ENCODE measurements at regions not wholly inside any gene's neighbourhood (a gene's known extent, or its start where the extent isn't known, plus 50 kb on each side); places are given as distances from the start of the nearest gene placed in this dataset.

DNA sequence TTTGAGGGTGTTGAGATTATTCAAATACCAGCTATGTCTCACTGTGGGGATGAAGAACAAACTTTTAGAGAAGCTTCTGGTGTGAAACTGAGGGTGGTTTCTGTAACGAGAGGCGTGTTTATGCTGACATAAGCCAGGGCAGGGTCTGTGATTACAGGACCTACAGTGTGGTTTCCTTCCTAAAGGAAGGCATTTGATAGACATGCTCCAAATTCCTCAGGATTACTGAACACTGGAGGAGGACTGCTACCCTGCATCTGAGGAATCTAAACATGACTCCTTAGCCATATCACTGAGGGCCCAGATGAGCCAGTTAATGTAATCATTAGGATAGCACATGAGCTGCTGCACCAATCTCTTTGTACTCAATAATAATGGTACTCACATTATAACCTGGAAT, 328.4 kb upstream of the UMPS start:
- Histone ChIP-seq H3K36me3 (ENCODE audit: insufficient read depth, low read length) (no peaks in the 10 kb centered on the region), H3K27ac (ENCODE audit: low read depth, low read length) (no peak overlapping the region), H3K4me3 (ENCODE audit: low read depth in 1 of 2, low read length in 2 of 2) (no peak overlapping the region), H3K27me3 (ENCODE audit: control insufficient read depth in 1 of 2, insufficient read depth in 2 of 2, low read length in 2 of 2) (no peaks in the 10 kb centered on the region), H3K9me3 (ENCODE audit: low read length) (no peaks in the 10 kb centered on the region), H3K4me1 (ENCODE audit: insufficient read depth, low read length) (peaks cover 7% of the 10 kb centered on the region), H3K9ac (ENCODE audit: low read length) (no peak overlapping the region)

DNA sequence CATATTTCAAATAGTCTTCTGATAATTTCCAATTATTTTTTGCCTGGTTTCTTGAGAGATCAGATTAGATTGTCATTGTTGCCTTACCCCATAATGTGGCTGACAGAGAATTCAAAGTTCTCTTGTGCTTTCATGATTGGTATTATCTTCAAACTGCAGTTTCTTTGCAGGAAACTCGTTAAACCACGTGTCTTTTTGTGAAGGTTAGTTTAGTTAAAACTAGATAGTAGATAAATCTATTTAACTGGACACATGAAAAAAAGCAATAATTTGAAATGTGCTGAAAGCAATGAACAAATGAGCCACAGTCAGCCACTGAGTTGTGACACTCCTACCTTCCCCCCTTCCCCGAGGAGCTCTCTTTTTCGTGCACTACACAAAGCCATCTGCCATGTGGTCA, 327.5 kb upstream of the UMPS start:
- H3K27ac ChIP-seq (ENCODE audit: low read depth, low read length) = no peak overlapping the region
- H3K4me1 ChIP-seq (ENCODE audit: insufficient read depth, low read length) = peaks cover 7% of the 10 kb centered on the region
- H3K4me3 ChIP-seq (ENCODE audit: low read depth in 1 of 2, low read length in 2 of 2) = no peak overlapping the region

DNA sequence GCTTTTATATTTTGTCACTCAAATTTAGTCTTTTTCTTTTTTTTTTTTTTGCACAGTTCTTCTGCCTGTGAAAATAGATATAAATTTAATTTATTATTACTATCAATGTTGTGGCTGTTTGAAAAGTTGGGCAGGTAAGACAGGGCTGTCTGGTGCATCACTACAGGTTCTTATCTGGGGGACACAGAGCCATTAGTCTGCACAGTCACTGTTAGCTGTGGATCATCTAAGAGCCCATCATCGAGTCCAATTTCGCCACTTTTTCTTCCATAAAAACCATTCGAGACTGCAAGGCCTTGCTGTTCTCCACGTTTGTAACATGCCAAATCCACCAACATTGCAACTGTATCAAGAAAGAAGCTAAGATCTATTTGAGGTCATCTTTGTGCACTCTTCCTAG, 325.6 kb upstream of the UMPS start:
- Histone ChIP-seq H3K4me1 (ENCODE audit: insufficient read depth, low read length) (peaks cover 7% of the 10 kb centered on the region), H3K27me3 (ENCODE audit: control insufficient read depth in 1 of 2, insufficient read depth in 2 of 2, low read length in 2 of 2) (no peaks in the 10 kb centered on the region), H3K27ac (ENCODE audit: low read depth, low read length) (no peak overlapping the region), H3K9ac (ENCODE audit: low read length) (no peak overlapping the region), H3K4me3 (ENCODE audit: low read depth in 1 of 2, low read length in 2 of 2) (no peak overlapping the region), H3K9me3 (ENCODE audit: low read length) (no peaks in the 10 kb centered on the region), H3K36me3 (ENCODE audit: insufficient read depth, low read length) (no peaks in the 10 kb centered on the region)

More for the DNA sequence above, 327.5 kb upstream of the UMPS start:
- no peaks in the 10 kb centered on the region for H3K9me3 ChIP-seq (ENCODE audit: low read length)
- H3K9ac ChIP-seq (ENCODE audit: low read length) = no peak overlapping the region
- H3K36me3 ChIP-seq (ENCODE audit: insufficient read depth, low read length) = no peaks in the 10 kb centered on the region
- no peaks in the 10 kb centered on the region for H3K27me3 ChIP-seq (ENCODE audit: control insufficient read depth in 1 of 2, insufficient read depth in 2 of 2, low read length in 2 of 2)

DNA sequence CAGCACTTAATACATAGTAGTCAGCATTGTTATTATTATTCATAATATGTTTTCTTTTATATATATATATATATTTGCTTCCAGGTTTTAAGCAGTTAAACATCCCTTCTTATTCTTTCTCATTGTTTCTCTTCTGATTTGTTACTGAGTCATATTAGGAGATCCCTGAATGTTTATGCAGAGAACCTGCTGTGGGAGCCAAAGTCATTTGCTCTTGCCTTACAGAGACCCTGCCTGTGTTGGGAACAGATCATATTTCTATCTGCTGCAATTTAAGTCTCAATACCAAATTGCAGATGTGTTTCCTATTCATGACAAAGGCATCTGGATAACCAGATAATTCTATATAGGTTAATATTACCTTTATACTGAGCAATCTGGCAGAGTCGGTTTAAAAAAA, 323.0 kb upstream of the UMPS start:
- Histone ChIP-seq H3K9me3 (ENCODE audit: low read length) (no peaks in the 10 kb centered on the region), H3K36me3 (ENCODE audit: insufficient read depth, low read length) (no peaks in the 10 kb centered on the region), H3K27me3 (ENCODE audit: control insufficient read depth in 1 of 2, insufficient read depth in 2 of 2, low read length in 2 of 2) (no peaks in the 10 kb centered on the region), H3K27ac (ENCODE audit: low read depth, low read length) (no peak overlapping the region), H3K9ac (ENCODE audit: low read length) (no peak overlapping the region), H3K4me3 (ENCODE audit: low read depth in 1 of 2, low read length in 2 of 2) (no peak overlapping the region), H3K4me1 (ENCODE audit: insufficient read depth, low read length) (no peaks in the 10 kb centered on the region)

DNA sequence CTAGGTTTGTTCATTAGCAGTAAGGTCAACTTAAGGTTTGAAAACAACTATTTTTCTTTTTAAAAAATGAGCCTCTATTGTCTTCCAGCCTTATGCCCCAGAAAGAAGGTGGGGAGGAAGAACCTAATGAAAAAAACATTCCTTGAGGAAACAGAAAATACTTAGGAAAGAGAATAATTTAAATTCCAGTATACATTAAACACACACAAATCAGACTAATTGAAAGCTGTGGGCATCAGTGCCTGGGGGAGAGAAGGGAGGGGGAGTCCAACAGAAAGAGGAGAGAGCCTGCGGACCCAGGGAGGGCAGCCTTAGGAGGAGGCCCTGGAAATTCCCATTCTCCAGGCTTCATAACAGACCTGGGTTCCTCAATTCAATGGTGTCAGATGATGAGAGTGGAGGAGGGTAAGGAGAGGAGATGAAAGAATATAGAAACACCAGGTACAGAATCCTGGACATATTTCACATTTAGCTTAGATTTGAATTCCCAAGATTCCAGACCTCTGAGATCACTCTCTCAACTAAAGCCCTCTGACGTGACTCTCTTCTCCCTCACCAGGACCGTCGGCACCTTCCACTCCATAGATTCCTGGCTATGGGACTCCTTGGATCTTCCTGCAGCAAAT, 320.5 kb upstream of the UMPS start:
- Histone ChIP-seq H3K9ac (ENCODE audit: low read length) (no peak overlapping the region), H3K27ac (ENCODE audit: low read depth, low read length) (no peak overlapping the region), H3K4me3 (ENCODE audit: low read depth in 1 of 2, low read length in 2 of 2) (no peak overlapping the region), H3K4me1 (ENCODE audit: insufficient read depth, low read length) (no peaks in the 10 kb centered on the region), H3K27me3 (ENCODE audit: control insufficient read depth in 1 of 2, insufficient read depth in 2 of 2, low read length in 2 of 2) (no peaks in the 10 kb centered on the region), H3K9me3 (ENCODE audit: low read length) (no peaks in the 10 kb centered on the region), H3K36me3 (ENCODE audit: insufficient read depth, low read length) (no peaks in the 10 kb centered on the region)

DNA sequence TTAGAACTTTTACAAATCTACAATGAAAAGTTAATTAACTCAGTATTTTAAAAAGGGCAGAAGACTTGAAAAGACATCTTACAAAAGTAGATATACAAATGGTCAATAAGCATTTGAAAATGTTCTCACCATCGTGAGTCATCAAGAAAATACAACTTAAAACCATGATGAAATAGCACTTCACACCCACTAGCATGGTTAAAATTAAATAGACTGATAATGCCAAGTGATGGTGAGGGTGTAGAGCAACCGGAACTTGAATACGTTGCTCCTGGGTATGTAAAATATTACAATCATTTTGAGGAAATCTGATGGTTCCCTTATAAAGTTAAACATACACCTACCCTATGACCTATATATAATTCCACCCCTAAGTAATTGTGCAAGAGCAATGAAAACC, 319.8 kb upstream of the UMPS start:
- no peak overlapping the region for H3K9ac ChIP-seq (ENCODE audit: low read length)
- no peaks in the 10 kb centered on the region for H3K9me3 ChIP-seq (ENCODE audit: low read length)
- no peaks in the 10 kb centered on the region for H3K36me3 ChIP-seq (ENCODE audit: insufficient read depth, low read length)
- H3K4me1 ChIP-seq (ENCODE audit: insufficient read depth, low read length) = no peaks in the 10 kb centered on the region
- no peak overlapping the region for H3K27ac ChIP-seq (ENCODE audit: low read depth, low read length)
- no peak overlapping the region for H3K4me3 ChIP-seq (ENCODE audit: low read depth in 1 of 2, low read length in 2 of 2)
- no peaks in the 10 kb centered on the region for H3K27me3 ChIP-seq (ENCODE audit: control insufficient read depth in 1 of 2, insufficient read depth in 2 of 2, low read length in 2 of 2)

DNA sequence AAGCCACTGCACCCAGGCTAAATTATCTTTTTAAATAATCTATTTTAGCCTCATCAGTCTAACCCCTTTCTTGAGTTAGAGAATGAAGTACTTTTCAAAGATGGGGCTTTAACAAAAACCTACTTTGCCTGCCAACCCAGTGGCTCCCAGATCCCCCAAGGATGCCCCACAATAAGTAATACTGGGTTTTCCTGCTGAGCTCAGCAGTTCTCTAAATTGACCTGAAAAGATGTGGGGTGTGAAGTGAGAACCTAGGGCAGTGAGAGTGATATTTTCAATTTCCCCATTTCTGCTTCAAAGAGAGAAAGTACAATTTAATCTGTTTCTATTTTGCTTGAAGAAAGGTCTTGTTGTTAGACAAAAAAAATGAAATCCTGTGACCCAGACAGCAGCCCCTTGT, 318.5 kb upstream of the UMPS start:
- H3K27ac ChIP-seq (ENCODE audit: low read depth, low read length) = no peak overlapping the region
- no peak overlapping the region for H3K9ac ChIP-seq (ENCODE audit: low read length)
- no peaks in the 10 kb centered on the region for H3K9me3 ChIP-seq (ENCODE audit: low read length)
- H3K4me3 ChIP-seq (ENCODE audit: low read depth in 1 of 2, low read length in 2 of 2) = no peak overlapping the region
- H3K4me1 ChIP-seq (ENCODE audit: insufficient read depth, low read length) = no peaks in the 10 kb centered on the region
- H3K27me3 ChIP-seq (ENCODE audit: control insufficient read depth in 1 of 2, insufficient read depth in 2 of 2, low read length in 2 of 2) = no peaks in the 10 kb centered on the region
- no peaks in the 10 kb centered on the region for H3K36me3 ChIP-seq (ENCODE audit: insufficient read depth, low read length)

DNA sequence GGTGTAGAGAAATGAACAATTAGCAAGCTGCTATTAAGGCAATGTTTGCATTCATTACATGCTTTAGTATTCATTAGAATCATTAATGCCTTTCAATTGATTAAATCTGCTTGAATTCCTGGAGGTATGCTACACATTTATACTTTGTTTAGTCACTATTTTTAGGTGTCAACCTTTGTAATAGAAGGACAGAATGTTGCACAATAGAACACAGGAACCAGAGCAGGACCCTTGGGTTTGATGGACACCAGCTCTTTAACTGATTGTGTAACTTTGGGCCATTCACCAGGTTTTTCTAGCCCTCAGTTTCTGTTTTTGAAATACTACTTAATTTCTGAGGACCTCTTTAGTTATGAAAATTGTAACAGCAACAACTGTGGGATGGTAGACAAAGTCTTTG, 317.6 kb upstream of the UMPS start:
- Histone ChIP-seq H3K4me3 (ENCODE audit: low read depth in 1 of 2, low read length in 2 of 2) (no peak overlapping the region), H3K9ac (ENCODE audit: low read length) (no peak overlapping the region), H3K36me3 (ENCODE audit: insufficient read depth, low read length) (no peaks in the 10 kb centered on the region), H3K9me3 (ENCODE audit: low read length) (no peaks in the 10 kb centered on the region), H3K27me3 (ENCODE audit: control insufficient read depth in 1 of 2, insufficient read depth in 2 of 2, low read length in 2 of 2) (no peaks in the 10 kb centered on the region), H3K4me1 (ENCODE audit: insufficient read depth, low read length) (no peaks in the 10 kb centered on the region), H3K27ac (ENCODE audit: low read depth, low read length) (no peak overlapping the region)

DNA sequence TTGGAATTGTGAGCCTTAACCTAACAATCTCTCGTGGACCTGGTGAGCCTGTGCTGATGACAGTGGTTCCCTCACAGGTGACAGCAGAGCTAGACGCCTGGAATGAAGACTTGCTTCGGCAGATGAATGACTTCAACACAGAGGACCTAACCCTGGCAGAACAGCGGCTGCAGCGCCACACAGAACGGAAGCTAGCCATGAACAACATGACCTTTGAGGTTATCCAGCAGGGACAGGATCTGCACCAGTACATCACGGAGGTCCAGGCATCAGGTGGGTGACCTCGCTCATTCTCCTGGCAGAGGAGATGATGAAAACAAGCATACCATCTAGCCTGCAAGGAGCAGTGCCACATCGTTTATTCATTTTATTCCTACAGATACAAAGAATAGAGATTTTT, 316.9 kb upstream of the UMPS start:
- H3K4me3 ChIP-seq (ENCODE audit: low read depth in 1 of 2, low read length in 2 of 2) = no peak overlapping the region
- H3K36me3 ChIP-seq (ENCODE audit: insufficient read depth, low read length) = no peaks in the 10 kb centered on the region
- no peak overlapping the region for H3K27ac ChIP-seq (ENCODE audit: low read depth, low read length)
- no peak overlapping the region for H3K9ac ChIP-seq (ENCODE audit: low read length)
- H3K9me3 ChIP-seq (ENCODE audit: low read length) = no peaks in the 10 kb centered on the region
- H3K4me1 ChIP-seq (ENCODE audit: insufficient read depth, low read length) = no peaks in the 10 kb centered on the region
- H3K27me3 ChIP-seq (ENCODE audit: control insufficient read depth in 1 of 2, insufficient read depth in 2 of 2, low read length in 2 of 2) = no peaks in the 10 kb centered on the region

DNA sequence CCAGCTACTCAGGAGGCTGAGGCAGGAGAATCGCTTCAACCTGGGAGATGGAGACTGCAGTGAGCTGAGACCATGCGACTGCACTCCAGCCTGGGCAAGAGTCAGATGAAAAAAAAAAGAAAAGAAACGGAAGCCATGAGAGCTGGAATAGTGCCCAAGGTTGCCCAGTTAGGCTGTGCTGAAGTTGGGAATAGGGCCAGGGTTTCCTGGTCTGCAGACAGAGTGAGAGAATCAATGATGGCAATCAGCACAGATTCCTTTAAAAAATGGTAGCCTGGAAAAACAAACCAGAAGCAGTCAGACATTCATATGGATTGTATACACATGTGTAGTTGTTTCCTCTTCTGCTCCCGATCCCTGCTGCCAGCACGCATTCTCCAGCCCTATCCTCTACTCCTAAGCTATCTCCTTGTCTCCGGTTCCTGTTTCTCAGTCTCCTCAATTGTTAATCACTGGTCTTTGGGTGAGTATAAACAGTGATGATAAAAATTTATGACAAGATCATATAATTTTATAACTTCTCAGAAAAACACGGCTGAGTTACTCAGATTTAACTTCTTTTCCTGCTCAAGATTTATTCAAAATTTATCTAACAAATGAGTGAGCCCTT, 316.2 kb upstream of the UMPS start:
- Histone ChIP-seq H3K9ac (ENCODE audit: low read length) (no peak overlapping the region), H3K4me1 (ENCODE audit: insufficient read depth, low read length) (no peaks in the 10 kb centered on the region), H3K27me3 (ENCODE audit: control insufficient read depth in 1 of 2, insufficient read depth in 2 of 2, low read length in 2 of 2) (no peaks in the 10 kb centered on the region), H3K4me3 (ENCODE audit: low read depth in 1 of 2, low read length in 2 of 2) (no peak overlapping the region), H3K36me3 (ENCODE audit: insufficient read depth, low read length) (no peaks in the 10 kb centered on the region), H3K9me3 (ENCODE audit: low read length) (no peaks in the 10 kb centered on the region), H3K27ac (ENCODE audit: low read depth, low read length) (no peak overlapping the region)

DNA sequence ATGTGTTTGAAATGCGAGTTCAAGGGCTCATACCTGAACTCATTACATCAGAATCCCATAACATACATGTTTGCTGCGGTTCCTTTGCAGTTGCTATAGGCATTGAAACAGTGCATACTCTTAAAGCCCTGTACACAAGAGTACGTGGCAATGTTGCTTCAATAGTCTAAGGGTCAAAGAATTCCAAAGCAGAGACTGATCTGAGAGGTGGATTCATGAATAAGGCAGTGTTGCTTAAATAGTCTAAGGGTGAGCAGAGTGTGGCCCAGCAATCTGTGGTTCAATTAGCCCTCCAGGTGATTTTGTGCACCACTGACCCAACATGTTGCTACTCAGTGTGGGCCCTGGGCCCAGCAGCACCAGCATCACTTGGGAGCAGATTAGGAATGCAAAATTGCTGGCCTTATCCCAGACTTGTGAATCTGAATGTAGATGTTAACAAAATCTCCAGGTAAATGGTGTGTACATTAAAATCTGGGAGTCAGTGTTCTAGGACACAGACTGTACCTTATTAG, 314.7 kb upstream of the UMPS start:
- Histone ChIP-seq H3K4me3 (ENCODE audit: low read depth in 1 of 2, low read length in 2 of 2) (no peak overlapping the region), H3K27ac (ENCODE audit: low read depth, low read length) (no peak overlapping the region), H3K27me3 (ENCODE audit: control insufficient read depth in 1 of 2, insufficient read depth in 2 of 2, low read length in 2 of 2) (no peaks in the 10 kb centered on the region), H3K9me3 (ENCODE audit: low read length) (no peaks in the 10 kb centered on the region), H3K4me1 (ENCODE audit: insufficient read depth, low read length) (no peaks in the 10 kb centered on the region), H3K9ac (ENCODE audit: low read length) (no peak overlapping the region), H3K36me3 (ENCODE audit: insufficient read depth, low read length) (no peaks in the 10 kb centered on the region)

DNA sequence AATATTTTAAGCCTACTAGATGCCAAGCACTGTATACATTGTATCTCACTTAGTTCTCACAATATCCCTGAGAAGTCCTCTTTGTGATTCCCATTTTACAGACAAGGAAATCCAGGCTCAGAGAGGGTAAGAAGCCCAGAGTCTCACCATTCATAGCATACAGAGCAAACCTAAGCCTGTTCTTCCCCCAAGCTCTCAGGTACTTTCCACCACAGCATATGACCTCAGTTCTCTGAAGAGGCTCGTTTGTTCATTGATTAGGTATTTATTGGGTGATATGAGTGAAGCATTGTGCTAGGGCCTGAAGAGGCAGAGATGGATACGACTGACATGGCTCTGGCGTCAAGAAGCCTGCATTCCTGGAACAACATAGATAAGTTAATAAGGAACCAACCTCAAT, 310.9 kb upstream of the UMPS start:
- H3K9ac ChIP-seq (ENCODE audit: low read length) = no peak overlapping the region
- no peaks in the 10 kb centered on the region for H3K9me3 ChIP-seq (ENCODE audit: low read length)
- H3K4me3 ChIP-seq (ENCODE audit: low read depth in 1 of 2, low read length in 2 of 2) = no peak overlapping the region
- no peaks in the 10 kb centered on the region for H3K27me3 ChIP-seq (ENCODE audit: control insufficient read depth in 1 of 2, insufficient read depth in 2 of 2, low read length in 2 of 2)
- no peaks in the 10 kb centered on the region for H3K36me3 ChIP-seq (ENCODE audit: insufficient read depth, low read length)
- H3K27ac ChIP-seq (ENCODE audit: low read depth, low read length) = no peak overlapping the region
- no peaks in the 10 kb centered on the region for H3K4me1 ChIP-seq (ENCODE audit: insufficient read depth, low read length)

Data from muscle layer of colon (tissue), 2 donors.